Endothelial cell of umbilical vein (primary cell): ENCODE measurements at regions not wholly inside any gene's neighbourhood (a gene's known extent, or its start where the extent isn't known, plus 50 kb on each side); places are given as distances from the start of the nearest gene placed in this dataset.

Experiments
- CTCF ChIP-seq, 2 donors: IDR thresholded peaks; 1 replicate in 1 of 2; 2 replicates in 1 of 2; pipeline ENCODE4 v1.5.1; 2011; ENCODE audit warnings: low read length in 2 of 2, mild to moderate bottlenecking in 2 of 2, moderate library complexity in 2 of 2, control low read depth in 1 of 2, inconsistent platforms in 1 of 2, low read depth in 1 of 2; ENCODE audit not compliant: insufficient read depth in 1 of 2; ENCODE audit errors: extremely low read depth in 1 of 2
- EZH2 ChIP-seq: IDR thresholded peaks from 2 replicates; pipeline ENCODE4 v1.6.1; 2012; ENCODE audit warnings: borderline replicate concordance, low read depth, mild to moderate bottlenecking, moderate library complexity, low read length, inconsistent platforms; ENCODE audit not compliant: severe bottlenecking
- FOS ChIP-seq: IDR thresholded peaks from 2 replicates; pipeline ENCODE4 v1.6.1; 2011; ENCODE audit warnings: mild to moderate bottlenecking, low read length, moderate library complexity, borderline replicate concordance; ENCODE audit not compliant: insufficient read depth
- JUN ChIP-seq: IDR thresholded peaks from 2 replicates; pipeline ENCODE4 v1.6.1; 2011; ENCODE audit warnings: borderline replicate concordance, low read depth; ENCODE audit not compliant: insufficient read length, insufficient read depth
- POLR2A ChIP-seq: IDR thresholded peaks from 2 replicates; pipeline ENCODE4 v1.6.1; 2012; ENCODE audit warnings: low read depth, mild to moderate bottlenecking, control low read depth, low read length
- POLR2AphosphoS5 ChIP-seq: IDR thresholded peaks from 2 replicates; pipeline ENCODE4 v1.6.1; 2012; ENCODE audit warnings: low read depth, mild to moderate bottlenecking, control low read depth, low read length, moderate library complexity; ENCODE audit not compliant: insufficient read depth

GRCh38 chr4:53747401-53747800 is 156.1 kb upstream of the LNX1 start:
- TF ChIP-seq CTCF (IDR thresholded peaks at IDR 0.05; ENCODE audit: extremely low read depth in 1 of 2, insufficient read depth in 1 of 2, low read depth in 1 of 2, low read length in 2 of 2) (no peak), POLR2AphosphoS5 (no peak), POLR2A (no peak), EZH2 (no peak), JUN (no peak), FOS (no peak)
